NCI-H128 (cell line): ENCODE measurements at regions not wholly inside any gene's neighbourhood (a gene's known extent, or its start where the extent isn't known, plus 50 kb on each side); places are given as distances from the start of the nearest gene placed in this dataset.

Experiments
- DNase-seq: peaks from one replicate; lab custom pipeline; 2025; ENCODE audit not compliant: unreplicated experiment; lab: John Stamatoyannopoulos, UW

GRCh38 chr11:131044851-131045250 lies 128.6 kb upstream of the SNX19 start:
- DNase-seq = no peak

DNA sequence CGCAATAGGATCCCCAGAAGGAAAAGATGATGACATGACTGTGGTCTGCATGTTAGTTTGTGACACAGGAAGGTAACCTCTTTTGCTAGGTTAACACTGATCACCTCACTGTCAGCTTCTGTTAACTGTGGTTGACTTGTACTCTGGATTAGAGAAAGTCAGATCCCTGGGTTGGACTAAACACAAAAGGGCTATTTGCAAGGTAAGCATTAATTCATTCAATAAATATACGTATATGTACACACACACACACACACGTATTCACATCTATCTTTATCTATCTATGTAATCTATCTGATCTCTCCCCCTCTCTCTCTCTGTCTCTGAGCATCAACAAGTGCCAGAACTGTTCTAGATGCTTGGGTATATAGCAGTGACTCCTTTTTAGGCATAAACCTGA lies 136.1 kb upstream of the SNX19 start:
- DNase-seq = no peak

DNA sequence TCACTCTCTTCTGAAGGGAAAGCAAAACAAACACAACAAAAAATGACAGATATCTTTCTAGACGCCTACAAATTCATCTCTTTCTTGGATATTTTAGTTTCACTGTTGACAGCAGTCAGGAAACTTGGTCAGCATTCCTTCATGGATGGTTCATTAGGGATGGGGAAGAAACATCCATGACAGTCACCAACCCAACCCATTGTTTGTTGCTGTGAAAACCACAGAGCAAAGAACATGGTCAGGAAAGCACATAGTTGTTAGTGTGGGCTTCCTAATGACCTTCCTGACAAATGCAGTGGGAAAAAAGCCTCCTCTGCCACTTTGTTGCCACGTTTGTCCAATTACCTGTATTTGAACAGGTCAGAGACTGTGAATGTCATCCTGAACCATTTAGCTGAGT lies 139.8 kb upstream of the SNX19 start:
- DNase-seq = no peak

- DNase-seq = no peak
Observed at GRCh38 chr11:131063638-131064037, 147.4 kb upstream of the SNX19 start.

GRCh38 chr11:131064373-131064991 lies 148.2 kb upstream of the SNX19 start:
- peak; percentile 3 for DNase-seq

DNA sequence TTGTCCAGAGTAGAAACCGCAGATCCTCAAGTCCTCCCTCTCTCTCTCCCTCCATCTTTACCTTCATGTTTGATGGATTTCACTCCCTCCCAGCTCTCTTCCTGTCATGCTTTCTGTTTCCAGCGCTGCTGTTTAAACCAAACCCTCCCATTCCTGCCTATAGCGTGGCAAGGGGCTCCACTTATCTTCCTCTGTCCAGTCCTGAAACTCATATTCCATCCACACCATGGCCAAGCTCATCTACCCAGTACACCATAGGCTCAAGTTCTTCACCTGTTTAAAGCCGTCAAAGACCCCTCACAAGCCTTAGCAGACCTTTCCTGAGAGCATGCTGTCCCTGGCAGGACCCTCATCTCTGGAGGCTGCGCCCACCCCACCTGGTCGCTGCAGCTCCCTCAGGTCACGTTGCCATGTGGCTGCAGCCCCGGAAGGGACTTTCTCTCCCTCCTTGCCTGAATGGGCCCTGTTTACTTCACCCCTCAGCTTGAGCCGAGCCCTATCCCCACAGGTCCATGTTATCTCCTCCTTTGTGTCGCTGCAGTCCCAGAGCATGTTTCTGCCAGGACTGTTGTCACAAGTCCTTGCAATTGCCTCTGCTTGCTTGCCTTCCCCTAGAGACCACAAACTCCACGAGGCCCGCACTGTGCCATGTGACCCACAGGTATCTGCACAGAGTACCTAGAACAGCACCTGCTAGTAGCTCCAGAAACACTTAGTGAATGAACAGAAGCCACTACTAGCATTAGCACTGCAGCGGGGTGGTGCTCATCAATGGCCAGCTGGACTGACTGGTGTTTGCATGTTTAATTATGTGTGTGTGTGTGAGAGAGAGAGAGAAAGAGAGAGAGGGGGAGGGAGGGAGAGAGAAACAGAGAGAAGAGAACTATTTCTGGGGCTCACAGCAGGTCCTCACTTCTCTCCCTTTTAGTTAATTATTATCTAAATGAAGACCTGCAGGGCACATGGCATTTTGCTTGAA lies 149.4 kb upstream of the SNX19 start:
- no peak for DNase-seq

DNA sequence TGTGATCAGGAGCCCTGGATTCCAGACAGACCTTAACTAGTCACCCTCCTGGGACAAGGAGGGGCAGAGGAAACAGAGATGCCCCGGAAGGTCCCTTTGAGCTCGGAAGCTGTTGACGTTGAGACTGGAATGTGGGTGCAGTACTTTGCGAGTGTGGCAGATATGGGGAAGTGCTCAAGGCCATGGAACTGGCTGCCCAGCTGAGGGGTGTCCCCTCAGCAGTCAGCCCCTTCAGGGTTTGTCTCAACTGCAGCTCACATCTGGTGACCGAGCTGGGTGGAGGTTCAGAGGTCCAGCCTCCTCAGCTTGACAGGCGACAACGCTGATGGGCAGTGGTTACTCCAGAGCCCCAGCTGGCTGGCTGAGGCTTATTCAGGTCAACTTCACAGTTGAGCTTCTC lies 150.3 kb upstream of the SNX19 start:
- no peak for DNase-seq

- DNase-seq = no peak
Observed at GRCh38 chr11:131070365-131070764, 154.1 kb upstream of the SNX19 start.

DNA sequence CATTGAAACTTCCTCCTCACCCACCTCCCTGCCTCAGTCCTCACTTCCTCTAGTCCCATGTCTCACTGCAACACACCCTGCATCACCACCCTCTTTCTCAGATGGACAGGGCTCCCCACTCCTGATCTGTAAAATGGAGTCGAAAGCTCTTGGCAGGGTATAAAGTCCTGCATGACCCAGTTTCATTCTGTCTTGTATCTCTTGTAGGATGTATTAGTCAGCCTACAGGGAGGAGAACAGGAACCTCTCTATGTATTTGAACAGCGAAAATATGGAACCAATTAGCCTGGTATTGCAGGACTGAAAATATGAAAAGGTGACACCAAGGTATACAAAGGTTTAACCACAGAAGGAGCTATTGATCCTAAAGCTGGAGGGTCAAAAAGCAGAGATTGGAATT lies 156.9 kb upstream of the SNX19 start:
- no peak for DNase-seq

DNA sequence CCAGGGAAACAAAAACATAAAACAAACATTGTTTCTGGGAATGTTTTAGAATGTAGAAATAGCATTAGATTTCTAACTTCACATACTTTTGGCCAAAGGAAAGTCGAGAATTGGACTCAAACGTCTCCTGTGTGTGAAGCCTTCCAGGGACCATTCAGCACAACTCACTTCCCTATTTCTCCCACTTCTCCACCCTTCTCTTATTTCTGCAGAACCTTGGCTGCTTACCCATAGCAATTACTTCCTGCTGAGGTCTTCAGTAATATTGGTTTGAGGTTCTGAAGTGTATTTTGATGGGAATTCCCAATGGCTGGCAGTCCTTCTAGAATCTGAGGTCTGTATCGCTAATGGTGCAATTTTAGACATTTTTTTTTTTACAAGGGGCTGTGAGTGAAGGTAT lies 158.3 kb upstream of the SNX19 start:
- no peak for DNase-seq

- DNase-seq = no peak
Observed at GRCh38 chr11:131077340-131077739, 161.1 kb upstream of the SNX19 start.

DNA sequence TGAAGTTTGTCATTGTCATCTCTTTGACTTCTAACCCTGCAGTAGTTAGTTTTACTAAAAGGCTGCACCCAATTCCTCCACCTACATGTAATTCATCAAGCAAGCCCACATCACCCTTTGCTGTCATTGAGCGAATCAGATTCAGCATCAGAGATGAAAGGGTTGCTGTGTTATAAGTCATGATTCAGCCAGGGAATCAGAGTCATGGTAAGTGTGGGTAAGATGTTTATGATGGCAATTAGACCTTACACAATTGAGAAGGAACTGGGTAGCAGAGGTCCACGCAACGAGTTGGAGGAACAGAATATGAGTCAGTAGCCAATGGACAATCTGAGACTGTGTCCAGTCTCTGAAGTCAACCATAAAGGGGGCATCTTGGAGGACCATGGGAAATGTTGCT lies 162.8 kb upstream of the SNX19 start:
- DNase-seq = no peak

DNA sequence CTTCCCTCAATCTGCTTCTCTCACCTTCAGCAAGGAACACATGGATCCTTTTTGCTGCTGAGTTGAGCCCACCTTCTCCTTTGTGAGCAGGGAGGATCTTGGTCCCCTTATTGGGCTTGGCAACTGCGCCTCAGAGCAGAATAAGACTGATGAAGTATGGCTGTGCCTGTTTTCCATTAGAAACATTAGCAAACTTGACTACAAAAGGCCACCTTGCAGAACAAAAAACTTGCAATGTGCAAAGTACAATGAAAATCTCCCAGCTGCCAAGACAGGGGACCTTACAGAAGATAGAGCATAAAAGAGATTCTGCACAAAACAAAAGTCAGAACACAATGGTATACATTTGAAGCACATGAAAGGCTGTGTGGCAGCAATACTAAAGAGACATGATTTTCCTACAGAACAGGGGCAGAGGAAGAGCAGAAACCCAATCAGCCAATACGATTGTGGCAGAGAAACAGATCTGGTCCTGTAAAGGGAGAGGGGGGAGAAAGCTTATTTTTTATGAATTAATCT lies 173.5 kb upstream of the SNX19 start:
- no peak for DNase-seq

DNA sequence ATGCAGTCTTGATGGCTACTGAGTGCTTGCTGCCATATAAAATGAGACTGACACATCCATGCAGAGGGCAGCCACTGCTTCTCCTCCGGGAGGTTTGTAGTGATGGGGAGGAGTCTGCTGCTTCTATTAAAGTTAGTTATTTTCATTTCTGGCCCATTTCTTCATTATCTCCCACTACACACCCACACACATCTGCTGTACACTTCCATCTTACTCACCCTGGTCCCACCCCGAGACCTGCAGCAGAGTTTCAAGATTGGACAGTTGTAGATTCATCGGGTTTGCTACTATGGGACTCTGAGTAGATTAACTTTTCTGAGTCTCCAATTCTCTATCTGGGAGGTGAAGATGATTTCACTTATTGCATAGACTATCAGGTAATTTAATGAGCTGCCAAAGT lies 176.2 kb upstream of the SNX19 start:
- no peak for DNase-seq

DNA sequence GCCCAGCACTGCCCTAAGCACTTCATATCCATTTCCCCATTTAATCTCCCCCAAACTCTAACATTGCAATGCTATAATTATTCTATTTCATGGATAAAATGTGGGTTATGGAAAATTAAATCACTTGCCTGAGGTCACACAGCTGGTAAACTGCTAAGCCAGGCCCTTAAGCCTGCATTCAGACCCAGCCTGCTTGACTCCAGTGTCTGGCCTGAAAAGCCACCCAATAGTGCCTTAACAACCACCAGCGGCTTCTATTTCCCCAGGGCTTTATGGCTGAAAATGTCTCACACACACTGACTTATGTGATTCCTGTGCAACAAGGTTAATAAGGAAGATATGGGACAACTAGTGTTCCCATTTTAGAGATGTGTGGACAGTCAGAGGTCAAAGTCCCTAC lies 178.5 kb upstream of the SNX19 start:
- no peak for DNase-seq

GRCh38 chr11:131095511-131096185 lies 179.4 kb upstream of the SNX19 start:
- DNase-seq = no peak

DNA sequence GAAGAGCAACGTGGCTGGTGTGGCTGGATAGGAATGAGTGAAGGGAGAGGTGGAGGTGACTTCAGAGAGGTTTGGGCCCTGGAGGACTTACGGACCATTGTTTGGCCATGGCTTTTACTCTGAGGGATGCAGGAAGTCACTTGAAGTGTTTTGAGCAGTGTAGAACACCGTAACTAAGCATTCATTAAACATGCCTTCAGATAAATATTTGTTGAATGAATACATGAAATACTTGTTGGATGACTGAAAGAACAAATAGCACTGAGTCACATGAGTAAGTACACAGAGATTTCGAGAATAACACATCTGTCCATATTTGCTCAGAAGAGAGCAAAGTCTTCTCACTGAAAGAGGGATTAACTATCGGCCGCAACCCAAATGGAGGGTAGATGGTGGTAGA lies 182.7 kb upstream of the SNX19 start:
- DNase-seq = no peak

- DNase-seq = no peak
Observed at GRCh38 chr11:131099746-131100145, 183.5 kb upstream of the SNX19 start.

GRCh38 chr11:131108760-131109159 lies 192.5 kb upstream of the SNX19 start:
- DNase-seq = no peak

DNA sequence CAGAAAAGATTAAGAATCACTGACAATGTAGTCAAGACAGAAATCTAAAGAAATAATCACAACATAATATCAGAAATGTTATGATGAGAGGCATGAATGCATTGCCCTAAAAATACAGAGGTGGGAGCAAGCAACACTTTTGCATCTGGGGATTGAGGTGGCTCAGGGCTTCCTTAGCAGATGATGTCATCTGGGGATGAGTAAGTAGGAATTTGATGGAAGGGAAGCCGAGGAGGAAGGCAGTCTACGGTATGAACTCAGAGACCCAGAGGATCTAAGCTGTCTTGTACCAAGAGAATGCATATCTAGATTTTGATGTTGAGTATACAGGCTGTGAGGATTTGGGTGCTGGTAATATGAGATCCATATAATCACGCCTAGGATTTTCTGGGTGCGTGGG lies 193.0 kb upstream of the SNX19 start:
- no peak for DNase-seq

DNA sequence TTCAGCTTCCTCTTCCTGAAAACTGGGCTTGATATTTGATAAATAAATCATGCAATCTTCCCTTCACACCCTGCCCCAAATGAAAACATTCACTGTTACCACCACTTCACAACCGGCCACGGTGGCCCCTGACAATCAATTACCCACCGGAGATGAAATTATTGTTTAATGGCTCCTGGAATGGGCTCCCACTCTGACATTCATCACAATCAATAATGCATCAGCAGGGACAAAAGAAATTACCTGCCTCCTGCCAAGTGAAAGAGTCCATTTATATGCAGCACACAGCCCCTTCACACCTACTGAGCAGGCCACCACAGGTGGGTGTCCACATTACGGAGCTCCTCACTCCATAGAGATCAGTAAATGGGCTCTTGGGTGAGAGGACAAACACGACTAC lies 193.5 kb upstream of the SNX19 start:
- no peak for DNase-seq

- DNase-seq = no peak
Observed at GRCh38 chr11:131111775-131112174, 195.5 kb upstream of the SNX19 start.
